Dedifferentiated amniotic fluid mesenchymal stem cell (primary cell): ENCODE measurements at regions not wholly inside any gene's neighbourhood (a gene's known extent, or its start where the extent isn't known, plus 50 kb on each side); places are given as distances from the start of the nearest gene placed in this dataset.

ENCODE experiments used
- DNase-seq: peaks from one replicate; pipeline ENCODE4 v3.0.0-alpha.2; 2016; ENCODE audit errors: extremely low spot score

DNA sequence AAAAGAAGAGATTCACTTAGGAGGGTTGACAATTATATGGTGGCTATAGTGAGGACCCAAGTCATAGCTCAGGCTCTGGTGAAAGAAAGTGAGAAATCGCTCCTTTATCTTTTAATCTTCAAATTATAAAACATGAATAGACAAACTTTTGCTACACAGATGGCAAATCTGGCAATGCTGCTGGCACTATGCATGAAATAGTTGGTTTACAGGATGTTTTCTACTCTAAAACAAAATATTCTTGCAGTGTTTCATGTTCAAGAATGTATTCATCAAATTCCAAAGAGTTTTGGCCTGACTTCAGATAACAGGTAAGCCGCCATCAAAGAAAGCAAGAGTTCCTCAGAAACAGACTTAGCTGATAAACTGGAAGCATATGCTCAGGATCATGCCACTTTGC is 801.2 kb downstream of the C4orf33 start:
- no peak for DNase-seq

DNA sequence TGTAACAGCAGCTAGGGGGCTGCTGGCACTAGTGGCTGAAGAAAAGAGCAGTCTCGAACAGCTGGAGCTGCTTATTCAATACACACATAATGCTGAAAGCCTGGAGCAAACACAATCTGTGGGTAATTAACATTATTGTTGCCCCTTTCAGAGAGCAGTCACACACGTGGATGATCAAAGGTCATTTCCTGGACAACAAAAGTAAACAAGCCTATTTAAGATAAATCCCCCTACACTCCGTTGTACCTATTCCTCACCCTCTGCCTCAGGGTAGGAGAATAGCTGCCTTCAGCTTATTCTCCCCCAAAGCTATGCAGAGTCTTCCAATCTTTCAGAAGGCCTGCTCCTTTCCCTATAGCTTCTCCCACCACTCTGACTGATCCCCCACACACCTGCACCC is 803.9 kb downstream of the C4orf33 start:
- DNase-seq, result no peak

DNA sequence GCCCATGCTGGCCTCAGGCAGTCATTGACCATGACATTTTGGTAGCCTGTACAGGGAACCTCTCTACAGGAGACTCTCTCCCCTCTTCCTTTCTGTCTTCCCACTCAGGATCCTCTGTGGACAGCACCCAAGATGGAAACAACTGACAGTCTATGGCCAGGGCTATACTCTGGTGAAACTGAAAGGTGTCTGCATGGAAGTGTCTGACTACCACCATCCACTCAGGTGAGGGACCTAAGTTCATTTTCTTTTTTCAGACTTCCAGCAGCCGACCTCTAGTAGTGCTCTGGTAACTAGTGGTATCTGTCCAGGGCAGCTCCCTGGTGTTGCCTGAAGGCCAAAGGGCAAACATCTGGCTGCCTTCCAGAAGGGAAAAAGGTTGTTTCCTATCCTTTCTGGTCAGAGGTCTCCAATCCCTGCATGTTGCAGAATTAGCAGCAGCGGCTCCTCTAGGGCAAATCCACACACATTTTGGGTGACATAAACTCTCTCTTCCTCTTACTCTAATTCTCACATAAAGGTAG is 804.5 kb downstream of the C4orf33 start:
- no peak for DNase-seq

DNA sequence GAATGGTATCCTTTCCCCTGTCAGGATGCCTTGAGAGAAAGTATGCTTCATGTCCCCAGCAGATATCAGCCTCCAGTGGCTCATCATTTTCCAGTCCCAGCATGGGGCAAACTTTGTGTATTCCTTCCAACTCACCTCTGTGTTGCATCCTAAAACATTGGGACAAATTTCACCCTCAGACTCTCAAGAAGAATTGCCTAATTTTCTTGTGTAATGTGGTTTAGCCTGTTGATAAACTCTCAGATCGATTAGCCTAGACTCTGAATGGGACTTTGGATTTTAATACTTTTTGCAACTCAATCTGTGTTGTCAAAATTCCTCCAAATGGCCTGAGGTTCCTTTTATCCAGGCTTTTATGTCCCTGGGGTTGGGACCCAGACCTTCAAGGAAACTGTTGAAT is 805.3 kb downstream of the C4orf33 start:
- DNase-seq, result no peak

DNA sequence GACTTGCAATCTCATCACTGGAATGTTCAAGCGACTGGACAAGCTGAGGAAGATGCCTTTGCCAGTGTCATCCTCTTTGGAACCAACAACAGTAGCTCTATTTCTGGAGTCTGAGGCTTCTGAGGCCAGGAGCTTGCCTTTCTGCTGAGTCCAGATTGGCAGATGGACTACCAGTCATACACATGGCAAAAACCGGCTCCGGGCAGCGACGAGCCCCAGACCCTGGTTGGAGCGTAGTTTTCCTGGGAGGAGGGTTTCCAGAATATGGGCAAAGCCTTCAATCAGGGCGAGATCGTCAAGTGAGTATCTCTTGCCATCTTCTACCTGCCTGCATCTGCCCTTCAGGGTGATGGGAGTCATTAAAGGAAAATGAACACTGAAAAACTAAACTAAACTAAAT is 807.9 kb downstream of the C4orf33 start:
- no peak for DNase-seq

DNA sequence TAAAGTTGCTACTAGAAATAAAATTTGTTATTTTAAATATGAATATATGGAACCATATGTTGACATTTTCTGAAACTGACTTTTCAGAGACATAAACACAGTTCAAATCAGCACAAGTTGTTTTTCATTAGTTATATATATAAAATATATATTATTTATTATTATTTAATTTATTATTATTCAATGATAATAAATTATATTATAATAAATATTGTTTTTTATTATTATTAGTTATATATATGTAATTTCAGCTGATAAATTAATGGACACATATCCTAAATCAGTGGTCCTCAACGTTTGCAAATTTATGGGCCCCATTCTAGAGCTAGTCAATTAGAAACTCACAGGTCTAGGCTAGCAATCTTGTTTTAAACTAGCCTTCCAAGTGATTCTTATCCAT is 809.3 kb downstream of the C4orf33 start:
- DNase-seq, result no peak

DNA sequence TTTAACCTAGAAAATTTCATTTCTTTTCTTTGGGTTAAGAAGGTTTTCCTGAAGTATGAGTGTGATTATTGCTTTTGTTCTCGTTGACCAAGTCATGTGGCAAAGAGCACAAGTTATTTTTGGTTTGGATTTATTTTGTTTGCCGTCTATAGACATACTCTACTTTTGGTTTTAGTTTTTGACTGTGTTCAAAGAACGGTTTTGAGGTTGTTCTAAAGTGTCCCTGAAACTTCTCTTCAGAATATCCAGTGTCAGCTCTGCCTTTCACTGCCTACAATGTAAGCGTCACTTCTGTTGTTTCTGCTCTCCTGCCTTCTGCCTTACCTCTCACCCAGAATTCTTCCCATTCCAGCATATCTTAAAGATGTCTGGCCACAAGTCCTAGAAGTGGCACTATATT is 812.2 kb downstream of the C4orf33 start:
- no peak for DNase-seq

DNA sequence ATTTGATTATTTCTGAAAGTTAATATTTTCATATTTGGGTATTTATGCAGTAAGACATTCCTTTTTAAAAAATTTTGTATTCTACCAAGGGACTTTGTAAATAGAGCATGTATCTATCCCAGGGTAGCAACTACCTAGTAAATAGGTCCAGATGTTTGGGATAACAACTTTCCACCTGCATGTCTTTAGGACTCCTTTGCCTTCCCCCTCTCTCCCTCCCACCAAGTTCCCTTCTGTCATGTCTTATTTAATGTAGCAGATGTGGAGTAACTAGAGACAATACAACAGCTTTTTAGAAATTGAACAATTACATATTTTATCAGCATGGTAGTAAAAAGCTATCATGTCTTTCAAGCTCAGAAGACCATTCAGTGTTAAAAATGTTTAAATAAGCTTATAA is 821.0 kb downstream of the C4orf33 start:
- DNase-seq, result no peak

DNA sequence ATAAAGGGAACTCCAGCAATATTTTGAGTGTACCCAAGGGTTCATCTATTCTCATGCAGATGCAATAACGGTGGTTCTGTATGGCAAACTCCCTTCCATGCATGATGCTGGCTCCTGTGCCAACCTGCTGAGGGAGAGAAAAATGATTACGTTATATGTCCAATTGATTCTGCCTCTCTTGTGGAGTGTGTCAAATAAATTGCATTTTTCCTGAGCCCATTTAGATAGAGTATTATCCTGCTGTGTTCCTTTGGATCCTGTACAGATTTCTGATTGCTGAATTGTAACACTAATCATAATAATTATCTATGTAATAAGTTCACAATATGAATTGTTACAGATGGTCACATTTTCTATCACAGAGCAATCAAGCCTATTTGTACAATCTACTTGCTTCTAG is 821.7 kb downstream of the C4orf33 start:
- DNase-seq, result no peak

DNA sequence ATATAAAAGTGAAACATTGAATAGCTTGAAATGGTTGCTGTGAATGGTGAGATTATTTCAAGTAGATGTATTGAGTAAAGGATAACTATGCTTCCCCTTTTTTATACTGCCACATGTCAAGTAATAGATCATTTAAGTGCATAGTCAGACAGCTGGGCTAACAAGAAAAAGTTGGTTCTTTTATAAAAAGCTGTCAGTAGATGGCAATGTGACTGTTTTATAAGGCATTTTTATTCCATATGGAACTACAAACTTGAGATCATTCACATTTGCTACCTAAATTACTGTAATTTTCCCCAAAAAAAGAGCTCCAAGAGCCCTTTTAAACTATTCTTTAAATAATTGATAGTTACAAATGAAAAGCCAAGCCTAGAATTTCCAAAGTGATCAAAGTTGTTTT is 831.0 kb downstream of the C4orf33 start:
- DNase-seq, result peak; percentile 65

DNA sequence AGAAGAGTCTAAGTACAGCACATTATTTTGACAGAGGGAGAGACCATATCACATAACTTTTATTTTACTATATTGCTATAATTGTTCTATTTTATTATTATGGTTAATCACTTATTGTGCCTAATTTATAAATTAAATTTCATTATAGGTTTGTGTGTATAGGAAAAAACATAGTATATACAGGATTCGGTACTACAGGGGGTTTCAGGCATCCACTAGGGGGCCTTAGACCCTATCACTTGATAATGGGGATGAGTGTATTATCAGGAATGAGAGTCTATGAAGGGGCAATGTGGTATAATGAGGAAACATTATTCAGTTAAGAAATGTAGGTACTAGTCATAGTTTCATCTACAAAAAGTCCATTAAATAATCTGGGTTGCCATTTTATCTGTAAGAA is 833.1 kb downstream of the C4orf33 start:
- DNase-seq, result no peak

DNA sequence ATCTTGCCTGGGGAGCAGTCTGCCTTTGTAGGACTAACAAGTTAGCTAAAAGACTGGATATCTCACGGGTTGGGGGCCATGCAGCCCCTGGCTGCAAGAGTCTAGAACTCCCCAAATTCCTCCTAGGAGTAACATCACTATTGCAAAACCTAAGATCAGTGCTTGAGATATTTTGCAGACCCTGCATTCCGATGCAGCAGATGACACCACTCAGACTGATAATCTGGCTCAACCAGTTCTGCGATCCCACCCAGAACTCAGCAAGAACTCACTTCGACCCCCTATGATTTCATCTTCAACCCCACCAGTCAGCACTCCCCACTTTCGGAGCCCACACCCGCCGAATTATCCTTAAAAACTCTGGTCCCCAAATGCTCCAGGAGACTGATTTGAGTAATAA is 834.0 kb downstream of the C4orf33 start:
- DNase-seq, result no peak

DNA sequence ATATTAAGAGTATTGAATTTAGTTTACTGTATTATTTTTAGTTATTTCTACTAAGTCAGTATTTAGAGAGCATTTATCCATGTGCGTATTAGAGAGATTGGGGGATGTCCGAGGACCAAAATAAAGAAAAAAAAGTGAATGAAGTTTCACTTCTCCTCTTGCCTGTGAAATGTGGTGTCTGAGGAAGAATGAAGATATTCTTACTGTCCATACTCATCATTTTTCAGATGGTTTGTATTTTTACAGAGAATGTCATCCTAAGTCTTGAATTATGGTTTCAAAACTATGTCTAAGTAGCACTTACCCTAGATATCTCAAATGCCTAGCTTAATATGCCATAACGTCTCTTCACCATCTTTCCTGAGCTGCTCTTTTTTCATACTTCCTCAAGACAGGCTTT is 854.3 kb downstream of the C4orf33 start:
- DNase-seq, result no peak

DNA sequence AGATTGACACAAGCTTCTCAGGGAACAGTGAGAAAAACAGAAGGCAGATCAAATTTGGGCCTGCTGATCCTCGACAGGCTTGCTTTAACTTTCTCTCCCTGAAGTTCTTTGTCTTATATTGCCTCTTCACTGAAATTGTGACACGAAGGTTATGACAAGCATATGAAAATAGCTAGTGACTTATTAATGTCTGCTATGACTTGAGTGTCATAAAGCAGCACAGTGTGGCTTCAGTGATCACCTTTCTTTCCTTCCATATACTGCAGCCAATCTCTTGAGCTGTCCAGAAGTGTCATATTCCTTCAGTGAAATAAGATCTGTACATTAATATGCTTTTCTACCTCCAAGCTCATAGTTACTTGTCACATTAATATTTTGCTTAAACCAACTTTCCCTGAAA is 870.2 kb downstream of the C4orf33 start:
- DNase-seq, result no peak

DNA sequence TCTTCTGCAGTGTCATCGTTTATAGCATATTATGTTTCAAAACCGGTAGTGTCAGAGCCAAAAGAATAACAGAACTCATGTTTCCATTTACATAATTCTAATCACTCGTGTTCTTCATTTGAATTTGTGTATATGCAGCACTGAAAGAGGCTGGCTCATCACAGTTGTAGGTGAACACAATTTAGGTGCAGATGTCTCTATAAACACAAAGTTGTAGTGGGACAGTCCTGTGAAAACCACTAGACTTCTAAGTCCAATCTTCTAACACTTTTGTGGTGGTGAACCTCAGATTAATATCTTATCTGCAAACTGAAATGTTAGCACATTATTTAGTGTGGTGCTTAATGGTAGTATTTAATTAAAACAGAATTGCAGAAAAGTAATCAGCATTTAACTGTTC is 872.4 kb downstream of the C4orf33 start:
- no peak for DNase-seq

DNA sequence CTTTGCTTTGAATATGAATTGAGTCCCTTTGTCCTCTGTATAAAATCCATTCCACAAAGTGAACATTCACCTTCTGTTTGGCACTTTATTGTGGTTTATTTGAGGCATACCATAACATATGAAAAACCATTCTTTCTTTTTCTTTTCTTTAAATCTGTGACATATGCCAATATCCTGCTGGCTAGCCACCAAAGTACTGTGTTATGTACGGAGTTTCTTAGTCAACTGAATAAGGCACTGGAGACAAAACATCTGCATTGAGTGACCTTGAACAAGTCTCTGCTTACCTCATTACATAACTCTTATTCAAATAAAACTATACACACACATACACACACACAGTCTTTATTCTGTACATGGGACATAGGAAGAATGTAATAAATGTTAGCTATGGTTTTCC is 872.8 kb downstream of the C4orf33 start:
- DNase-seq, result no peak

DNA sequence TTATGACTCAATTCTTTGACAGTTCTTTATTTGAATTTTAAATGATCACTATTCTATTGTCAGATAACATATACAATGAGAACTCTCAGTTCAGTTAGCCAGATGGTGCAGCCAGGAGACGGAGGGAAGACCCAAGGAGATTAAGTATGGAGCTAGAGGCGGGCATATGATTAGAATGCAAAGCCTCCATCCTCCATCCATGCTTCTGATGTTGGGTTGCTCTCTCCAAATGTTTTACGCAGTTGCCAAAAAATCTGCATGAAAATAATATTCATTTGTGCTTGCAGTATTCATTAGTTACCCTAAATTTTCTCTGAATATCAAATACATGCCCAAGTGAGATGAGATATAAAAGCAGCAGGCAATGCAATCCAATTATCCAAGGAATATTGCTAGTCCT is 874.8 kb downstream of the C4orf33 start:
- no peak for DNase-seq

DNA sequence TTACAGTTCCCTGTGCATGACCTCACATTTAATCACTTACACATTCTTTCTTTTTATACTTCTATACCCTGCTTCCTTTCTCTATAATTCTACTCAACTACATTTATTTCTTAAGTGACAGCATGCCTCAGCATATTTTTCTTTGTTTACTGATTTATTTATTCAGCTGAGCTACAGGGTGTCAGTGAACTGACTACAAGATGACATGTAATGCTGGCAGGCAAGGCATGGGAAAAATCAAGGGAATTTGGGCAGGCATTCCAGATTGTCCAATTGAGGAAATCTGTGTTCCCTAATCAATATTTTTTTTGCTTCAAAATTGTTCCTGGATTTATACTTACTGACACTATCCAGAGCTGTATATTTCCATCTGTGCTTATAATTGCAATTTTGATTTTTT is 875.5 kb downstream of the C4orf33 start:
- no peak for DNase-seq

DNA sequence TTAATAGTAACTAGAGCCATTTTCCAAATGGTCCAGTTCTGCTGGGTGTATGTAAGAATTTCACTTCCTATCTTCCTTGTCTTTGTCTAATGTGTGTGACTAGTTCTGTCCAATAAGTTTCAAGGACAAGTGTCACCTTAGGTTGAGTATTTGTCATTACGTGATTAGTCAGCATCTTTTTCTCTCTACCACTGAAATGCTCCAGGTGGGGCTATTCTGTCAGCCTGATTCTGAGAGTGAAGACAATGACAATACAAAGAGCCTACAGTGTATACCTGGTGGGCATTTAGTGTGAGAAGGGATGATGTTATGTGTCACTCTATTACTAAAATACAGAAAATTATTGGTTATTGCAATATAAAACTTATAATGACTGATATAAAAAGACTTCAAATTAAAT is 876.3 kb downstream of the C4orf33 start:
- no peak for DNase-seq

DNA sequence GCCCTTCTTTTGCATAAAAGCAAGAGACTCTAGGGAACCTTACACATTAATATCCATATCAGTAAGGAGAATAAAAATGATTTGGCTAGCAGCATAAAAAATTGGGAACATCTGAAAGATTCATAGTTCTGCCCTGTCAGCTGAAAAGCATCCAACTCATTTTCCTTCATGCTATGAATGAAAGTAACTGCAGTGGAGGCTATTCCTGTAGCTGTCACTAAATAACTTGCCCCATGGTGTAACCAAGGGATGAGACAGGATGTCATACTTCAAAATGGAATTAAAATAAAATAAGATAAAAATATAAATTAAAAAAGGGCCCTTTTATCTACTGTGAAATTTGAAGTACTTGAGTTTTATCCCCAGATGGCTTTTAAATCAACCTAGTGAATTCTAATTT is 878.8 kb downstream of the C4orf33 start:
- DNase-seq, result no peak

DNA sequence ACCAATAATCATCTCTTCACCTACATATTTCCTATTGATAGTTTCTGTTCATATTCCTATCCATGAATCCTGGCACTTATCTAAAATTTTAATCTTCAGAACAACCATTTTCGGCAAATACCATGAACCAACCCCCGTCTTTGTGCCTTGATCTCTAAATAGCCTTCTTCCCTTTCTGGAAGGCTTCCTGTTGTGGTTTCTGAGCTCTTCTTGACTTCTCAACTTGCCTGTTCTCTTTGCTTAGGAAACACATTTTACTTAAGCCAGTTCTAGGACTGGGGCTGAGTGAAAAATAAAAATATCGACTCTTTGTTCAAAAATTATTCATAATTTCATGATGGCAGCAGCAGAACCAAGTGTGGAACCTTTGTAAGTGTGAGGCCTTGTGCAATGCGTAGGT is 882.4 kb downstream of the C4orf33 start:
- no peak for DNase-seq

DNA sequence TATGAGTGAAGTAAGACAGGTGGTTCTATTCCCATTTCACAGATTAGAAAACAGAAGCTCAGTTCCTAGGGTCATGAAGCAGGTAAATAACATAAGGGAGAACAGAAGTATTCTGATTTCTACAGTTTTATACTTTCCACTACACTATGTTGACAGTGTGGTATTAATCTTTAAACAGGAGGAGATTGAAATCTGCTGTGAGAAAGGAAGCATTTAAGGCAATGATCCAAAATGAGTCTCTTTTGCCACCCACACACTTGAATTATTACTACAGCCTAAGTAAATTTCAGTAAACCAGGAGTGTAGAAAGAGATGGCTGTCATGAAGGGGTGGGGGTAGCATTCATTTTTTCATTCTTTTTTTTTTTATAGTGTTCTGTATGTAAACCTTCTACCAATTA is 893.0 kb downstream of the C4orf33 start:
- DNase-seq, result no peak

DNA sequence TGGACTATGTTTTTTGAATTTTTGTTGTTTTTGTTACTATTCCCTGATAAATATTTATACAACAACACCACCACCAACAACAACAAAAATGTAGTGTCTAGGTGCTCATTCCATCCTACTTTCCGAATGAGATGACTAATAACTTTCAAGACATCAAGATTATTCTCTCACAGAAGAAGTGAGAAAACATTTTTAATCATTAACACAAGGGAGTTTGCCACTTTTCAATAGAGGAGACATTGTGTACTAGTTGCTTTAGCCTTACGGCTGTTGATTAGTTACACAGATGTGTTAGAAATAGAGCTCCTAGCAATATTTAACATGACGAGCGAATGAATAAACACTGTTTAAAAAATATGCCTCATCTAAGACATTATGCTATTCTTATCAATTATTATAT is 898.8 kb downstream of the C4orf33 start:
- DNase-seq, result no peak

DNA sequence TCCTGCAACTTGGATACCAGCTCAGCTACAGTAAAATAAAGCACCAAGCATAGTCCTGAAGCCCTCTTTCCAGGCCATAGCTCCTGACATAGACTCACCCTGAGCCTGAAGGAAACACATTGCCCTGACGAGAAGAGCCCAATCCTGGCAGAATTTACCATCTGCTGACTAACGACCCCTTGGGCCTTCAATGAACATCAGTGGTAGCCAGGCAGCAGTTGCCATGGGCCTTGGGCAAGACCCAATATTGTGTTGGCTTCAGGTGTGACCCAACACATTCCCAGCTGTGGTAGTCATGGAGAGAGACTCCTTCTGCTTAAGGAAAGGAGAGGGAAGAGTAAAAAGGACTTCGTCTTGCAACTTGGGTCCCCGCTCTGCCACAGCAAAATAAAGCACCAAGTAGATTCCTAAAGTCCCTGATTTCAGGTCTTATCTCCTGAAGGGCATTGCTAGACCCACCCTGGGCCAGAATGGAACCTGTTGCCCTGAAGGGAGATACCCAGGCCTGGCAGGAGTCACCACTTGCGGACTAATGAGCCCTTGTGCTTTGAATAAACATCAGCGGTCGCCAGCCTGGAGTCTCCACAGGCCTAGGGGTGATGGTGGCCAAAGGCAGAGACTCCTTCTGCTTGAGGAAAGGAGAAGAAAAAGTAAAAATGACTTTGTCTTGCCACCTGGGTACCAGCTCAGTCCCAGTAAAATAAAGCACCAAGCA is 902.6 kb downstream of the C4orf33 start:
- DNase-seq, result no peak
